GM21723 (cell line): ENCODE measurements at regions not wholly inside any gene's neighbourhood (a gene's known extent, or its start where the extent isn't known, plus 50 kb on each side); places are given as distances from the start of the nearest gene placed in this dataset.

Experiments used
- ATAC-seq: cut with Tn5 transposase; IDR thresholded peaks from one replicate; pipeline ENCODE4 v1.9.1; 2021; ENCODE audit warnings: mild to moderate bottlenecking, moderate library complexity; ENCODE audit not compliant: unreplicated experiment

DNA sequence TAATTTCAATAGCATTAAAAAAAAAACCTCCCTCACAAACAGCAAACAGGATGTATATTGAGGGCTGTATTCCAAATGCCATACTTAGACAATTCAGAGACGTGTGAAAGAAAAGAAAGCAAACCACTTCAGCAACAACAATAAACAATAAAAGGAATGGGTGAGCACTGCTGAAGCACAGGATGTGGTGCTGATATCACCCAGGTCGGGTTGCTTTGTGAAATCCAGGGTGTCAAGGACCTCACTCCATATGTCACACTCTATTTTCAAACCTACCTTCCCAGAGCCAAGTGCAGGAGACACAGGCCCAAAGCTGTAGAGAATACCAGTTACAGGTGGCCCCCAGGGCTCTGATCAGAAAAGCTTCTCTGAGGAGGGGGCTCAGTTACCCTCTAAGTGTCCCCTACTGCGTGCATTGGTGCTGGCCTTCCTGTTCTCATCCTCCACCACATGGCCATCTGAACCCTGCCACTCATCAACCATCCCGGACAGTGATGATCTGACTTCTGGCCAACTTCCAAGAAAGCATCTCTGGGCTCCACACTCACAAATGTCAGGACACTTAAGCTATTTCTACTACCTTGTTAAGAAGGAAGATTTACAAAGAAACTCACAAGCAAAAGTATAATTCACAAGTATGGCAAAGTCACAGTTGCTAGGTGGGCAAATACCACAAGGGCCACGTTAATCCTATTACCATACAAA lies 363.0 kb downstream of the SS18 start:
- no peak for ATAC-seq

GRCh38 chr18:25726298-25726697 lies 364.1 kb downstream of the SS18 start:
- ATAC-seq: no peak

DNA sequence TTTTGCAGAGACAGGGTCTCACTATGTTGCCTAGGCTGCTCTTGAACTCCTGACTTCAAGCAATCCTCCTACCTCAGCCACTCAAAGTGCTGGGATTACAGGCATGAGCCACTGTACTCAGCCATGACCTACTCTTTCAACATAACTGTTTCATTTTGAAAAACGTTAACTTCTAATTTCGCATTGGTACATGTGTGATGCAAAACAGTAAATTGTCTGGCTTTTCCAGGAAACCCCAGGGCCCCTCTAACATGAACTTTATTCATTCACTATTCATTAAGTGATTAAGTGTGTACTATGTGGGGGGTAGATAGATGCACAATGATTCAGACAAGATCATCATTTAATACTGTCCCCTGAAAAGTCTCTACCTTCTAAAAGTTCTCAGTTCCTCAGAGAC lies 364.9 kb downstream of the SS18 start:
- no peak for ATAC-seq

- no peak for ATAC-seq
Observed at GRCh38 chr18:25724997-25725396, 365.4 kb downstream of the SS18 start.

DNA sequence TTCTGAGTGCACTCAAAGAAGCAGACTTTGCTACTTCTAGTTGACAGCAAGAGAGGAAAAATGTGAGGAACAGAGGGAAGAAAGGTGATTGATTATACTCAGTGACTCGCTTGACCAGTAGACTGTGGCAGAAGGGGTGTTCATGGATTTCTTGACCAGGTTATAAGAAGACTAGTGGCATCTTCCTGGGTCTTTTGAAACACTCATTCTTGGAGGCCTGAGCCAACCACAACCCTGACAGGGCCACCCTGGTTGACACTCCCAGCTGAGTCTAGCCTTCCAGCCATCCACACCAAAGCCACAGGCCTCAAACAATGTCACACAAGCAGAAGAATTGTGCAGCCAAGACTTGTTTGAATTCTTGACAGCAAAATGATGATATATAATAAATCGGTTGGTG lies 366.3 kb downstream of the SS18 start:
- no peak for ATAC-seq

DNA sequence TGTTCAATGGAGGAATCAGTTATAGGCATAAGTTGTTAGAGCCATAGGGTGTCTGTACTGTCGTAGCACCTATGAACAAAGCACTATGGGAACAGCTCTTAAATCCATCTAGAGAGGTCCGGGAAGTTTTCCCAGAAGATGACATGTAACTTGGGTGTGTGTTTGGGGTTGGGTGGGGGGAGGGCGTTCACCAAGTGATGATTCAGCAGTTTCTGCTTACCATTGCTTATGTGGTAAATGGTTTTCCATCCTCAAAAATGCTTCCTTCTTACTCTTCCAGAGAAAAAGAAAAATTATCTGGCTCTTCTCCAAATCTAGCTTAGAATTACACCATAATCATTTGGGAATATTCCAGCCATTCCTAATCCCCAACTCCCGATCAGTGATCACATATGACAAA lies 361.1 kb upstream of the ZNF521 start:
- ATAC-seq: no peak

GRCh38 chr18:25710981-25711380 lies 359.0 kb upstream of the ZNF521 start:
- no peak for ATAC-seq

DNA sequence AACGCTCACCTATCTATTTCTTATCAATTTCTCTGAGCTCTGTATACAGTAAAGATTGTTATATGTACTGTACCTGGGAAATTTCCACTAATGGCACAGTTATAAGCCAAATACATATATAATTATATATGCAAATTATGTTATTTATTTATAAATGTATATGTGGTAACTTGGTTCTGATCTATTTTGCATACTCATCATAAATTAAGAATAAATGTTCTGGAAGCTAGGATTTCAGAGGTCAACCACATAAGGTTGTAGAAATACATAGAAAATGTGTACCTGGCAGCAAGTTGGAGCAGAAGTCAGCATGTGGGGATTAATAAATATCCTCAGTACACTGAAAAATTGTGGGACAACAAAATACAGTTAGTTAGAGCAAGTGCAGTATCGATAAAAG lies 353.7 kb upstream of the ZNF521 start:
- ATAC-seq: no peak

DNA sequence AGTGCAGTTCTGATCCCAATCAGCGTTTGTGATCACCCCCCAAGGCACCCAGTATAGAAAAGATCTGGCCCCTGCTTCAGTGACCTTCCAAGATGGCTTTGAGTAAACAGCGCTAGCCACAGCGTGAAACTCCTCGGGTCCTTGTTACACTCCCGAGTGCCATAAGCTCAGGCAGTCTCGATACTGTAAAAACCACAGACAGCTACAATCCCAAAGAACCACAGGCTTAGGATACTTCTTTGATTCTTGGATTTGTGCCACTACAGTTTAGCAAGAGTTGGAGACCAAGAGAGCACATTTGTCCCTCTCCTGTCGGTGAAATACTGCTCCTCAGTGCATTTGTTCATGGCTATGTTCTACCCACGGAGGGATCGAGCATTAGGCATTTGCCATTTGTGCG lies 352.5 kb upstream of the ZNF521 start:
- ATAC-seq: no peak

GRCh38 chr18:25704071-25704470 lies 352.1 kb upstream of the ZNF521 start:
- no peak for ATAC-seq

DNA sequence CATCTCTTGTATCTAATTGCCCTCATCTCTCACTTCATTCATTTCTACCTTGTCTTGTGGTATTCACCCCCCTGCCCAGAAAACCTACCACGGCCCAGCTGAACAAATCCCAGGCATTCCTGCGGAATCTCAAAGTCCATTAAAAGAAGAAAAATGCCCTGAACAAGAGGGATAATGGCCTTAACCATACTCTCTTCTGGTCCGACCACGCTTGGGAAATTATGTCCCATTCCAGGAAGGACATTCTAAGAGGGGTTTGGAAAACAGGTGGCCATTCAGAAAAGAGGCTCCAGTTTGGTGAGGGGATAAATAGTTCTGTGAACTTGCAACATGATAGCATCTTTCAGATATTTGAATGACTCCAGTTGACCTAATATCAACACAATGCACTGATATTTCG lies 349.9 kb upstream of the ZNF521 start:
- no peak for ATAC-seq

DNA sequence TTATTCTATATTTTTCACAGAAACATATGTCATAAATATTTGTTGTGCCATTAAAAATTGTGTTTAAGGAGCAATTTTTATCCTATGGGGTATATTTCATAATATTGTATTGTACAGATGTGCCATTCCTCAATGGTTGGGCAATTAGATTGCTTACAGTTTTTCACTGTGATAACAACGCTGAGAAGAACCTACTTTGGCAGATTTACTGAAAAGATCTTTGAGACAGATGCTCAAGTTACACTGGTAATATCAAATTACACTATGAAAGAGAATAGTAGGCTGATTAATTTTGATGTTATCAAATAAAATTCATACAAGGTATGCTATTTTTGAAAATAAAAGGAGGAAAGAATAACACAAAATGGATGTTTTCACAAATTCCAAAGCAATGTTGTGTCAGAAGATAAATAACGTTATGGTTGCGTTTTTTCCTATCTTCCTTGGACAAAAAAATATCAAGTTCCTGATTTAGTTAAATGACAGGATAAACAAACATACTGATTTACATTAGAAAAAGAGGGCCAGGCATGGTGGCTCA lies 335.1 kb upstream of the ZNF521 start:
- no peak for ATAC-seq

GRCh38 chr18:25685088-25685487 lies 333.1 kb upstream of the ZNF521 start:
- no peak for ATAC-seq

GRCh38 chr18:25679491-25679890 lies 327.5 kb upstream of the ZNF521 start:
- no peak for ATAC-seq

DNA sequence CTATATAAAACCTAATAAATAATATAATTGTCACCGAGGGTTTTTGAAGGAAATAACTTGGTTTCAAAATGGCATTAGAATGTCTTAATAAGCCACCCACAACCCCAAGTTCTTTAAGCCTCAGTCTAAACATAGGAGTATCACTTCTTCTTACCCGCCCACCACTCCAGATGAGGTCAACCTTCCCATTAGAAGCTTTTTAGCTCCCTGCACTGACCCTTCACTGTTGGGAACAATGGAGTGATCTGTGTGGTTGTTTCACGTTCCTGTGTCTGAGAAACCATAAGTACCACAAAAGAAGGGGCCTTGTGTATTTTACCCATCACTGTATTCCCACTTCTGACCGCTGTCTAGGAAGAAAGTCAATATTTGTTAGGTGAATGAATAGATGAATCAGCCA lies 326.3 kb upstream of the ZNF521 start:
- no peak for ATAC-seq

DNA sequence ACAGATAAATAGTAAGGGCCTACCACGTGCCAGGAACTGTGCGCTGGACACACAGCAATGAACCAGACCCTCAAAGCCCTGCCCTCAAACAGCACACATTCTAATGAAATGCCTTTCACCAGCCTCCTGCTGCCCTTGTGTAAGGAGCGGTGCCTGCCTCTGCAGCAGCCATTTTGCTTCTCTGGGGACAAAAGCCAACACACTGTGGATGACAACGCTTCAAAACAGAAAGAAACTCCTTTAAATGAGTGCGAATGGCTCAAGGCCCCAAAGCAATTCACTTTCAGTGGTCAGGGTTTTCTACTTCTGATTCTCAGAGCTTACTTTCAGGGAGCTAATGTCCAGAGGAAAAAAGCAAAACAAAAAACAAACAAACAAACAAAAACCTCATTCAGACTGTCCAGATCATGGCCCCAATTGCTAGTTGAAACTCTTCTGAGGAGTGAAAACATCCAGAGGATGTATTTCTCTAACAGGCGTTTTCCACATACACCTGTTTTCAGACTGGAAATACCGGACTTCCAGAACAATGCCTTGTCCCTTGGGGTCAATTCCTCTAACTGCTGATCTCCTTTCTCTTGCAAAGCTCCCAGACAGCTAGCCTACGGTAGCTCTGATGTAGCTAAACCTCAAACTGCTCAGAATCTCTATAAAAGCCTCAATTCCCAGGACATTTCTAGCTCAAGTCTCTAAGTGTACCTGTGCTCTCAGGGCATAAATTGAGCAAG lies 323.3 kb upstream of the ZNF521 start:
- no peak for ATAC-seq

- ATAC-seq: no peak
Observed at GRCh38 chr18:25674183-25674582, 322.2 kb upstream of the ZNF521 start.

DNA sequence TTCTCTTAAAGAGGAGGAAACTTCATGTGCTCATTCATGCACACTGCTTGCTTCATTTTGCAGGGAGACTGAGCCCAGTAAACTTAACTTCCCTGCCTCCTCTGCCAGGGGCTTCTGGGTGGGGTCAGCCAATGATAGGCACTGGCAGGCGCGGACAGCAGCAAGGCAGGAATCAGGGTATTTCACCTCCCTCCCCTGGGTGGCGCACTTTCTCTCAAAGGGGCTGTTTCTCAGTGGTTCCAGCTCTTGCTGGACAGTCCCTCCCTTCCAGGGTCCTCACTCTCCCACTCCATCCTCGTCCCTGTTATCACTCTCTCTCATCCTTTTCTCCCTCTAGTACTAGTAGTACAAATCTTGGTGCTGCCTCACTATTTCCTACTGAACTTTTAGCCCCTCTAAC lies 320.5 kb upstream of the ZNF521 start:
- ATAC-seq: no peak

DNA sequence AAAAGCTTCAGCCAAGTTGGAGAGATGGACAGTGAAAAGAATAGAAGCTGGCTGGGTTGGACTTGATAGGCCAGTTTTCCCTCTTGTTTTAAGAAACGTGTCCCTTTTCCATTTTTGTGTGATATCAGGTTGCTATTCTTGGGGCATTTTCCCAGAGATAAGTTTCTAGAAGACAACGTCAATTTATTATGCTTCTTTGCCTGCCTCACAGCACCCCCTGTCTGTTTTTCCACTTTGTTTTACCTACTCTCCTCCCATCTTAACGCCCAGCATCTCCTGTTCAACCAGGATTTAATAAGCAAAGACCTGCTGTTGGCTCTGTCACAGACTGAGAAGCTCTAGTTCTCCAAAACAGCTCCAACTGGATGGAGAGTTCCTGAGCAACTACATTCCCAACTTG lies 317.8 kb upstream of the ZNF521 start:
- no peak for ATAC-seq

DNA sequence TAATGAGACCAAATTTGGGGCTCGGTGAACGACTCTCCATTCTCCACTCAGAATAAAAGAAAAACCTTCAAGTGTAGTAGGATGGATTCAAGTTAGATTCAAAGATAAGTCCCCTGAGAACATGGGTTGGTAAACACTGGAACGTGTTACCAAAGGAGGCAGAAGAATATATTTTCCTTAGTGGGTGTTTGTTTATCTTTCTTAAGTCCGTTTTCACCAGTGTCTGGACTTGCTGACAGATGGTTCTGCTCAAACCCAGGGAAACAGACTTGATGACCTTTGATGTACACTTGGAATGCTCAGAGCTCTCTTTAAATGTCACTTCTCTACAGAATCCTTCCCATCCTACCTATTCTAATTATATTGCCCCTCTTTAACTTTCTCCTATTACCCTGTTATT lies 310.3 kb upstream of the ZNF521 start:
- no peak for ATAC-seq

DNA sequence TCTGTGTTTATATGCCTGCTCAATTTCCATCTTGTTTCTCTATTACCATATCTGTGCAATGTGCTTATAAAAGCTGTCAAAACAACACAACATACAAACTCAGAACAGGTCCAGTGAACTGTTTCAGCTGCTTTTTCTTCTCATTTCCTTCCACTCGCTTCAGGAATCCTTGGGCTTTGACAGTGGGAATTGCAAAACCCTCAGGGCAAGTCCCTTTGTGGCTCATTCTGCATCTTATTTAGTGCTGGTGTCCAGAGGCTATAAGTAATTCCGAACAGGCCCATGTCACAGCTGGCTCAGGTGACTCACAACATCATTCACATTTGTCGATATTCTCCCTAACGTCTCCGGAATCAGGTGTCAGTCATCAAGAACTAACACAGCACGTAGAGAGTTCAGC lies 309.9 kb upstream of the ZNF521 start:
- ATAC-seq: no peak

- ATAC-seq: no peak
Observed at GRCh38 chr18:25659541-25659940, 307.6 kb upstream of the ZNF521 start.
